HG02623 (cell line): ENCODE measurements at regions not wholly inside any gene's neighbourhood (a gene's known extent, or its start where the extent isn't known, plus 50 kb on each side); places are given as distances from the start of the nearest gene placed in this dataset.
"Not testable (repeated sequence)": the region's sequence is repeated elsewhere in the genome, so short reads cannot be mapped to it uniquely, and the experiment has no call there.

Experiments
- ATAC-seq: cut with Tn5 transposase; IDR thresholded peaks from one replicate; pipeline ENCODE4 v1.9.1; 2021; ENCODE audit warnings: moderate library complexity; ENCODE audit not compliant: unreplicated experiment

DNA sequence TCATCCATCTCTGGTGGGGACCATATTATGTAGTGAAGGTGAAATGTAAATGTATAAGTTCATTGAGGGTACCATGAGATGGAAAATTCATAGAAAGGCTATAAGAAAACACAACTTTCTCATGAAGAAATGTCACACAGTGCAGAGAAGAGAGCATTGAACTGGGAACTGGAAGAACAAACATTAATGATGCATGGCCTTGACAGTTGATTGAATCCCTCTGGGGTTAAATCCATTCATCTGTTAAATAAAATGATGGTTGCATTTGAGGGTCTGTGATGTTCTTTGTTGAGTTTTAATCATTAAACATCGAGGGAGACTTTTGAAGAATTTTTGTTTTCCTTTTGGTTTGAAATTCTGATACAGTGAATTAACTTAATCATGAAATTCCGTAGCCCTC, 1401.4 kb downstream of the FAM181B start:
- no peak for ATAC-seq

DNA sequence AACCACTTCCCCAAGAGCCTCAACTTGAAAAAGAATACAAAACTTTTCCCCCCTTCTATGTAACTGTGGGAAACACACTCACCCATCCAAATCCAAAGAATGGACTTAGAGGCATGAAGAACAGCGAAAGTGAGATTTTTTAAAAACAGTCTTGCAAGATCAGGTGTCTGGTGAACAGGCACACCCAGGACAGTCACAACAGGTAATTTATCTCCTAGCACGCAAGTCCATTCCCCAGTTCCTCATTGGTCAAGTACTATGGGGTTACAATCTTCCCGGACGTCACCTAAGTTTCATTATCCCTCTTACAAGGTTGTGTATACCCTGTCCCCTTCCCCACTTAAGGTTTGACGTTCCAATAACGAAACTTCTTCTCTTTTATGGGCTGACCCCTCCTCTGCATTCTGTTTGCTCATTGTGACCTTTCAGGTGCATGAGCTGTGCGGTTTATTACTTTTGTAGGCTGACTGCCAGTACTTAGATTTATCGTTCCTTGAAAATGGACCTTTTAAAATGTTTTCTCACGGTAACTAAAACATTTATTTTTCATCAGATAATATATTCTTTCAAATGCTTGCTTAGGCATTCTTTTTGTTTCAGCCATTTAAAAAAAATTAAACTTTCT, 1401.9 kb downstream of the FAM181B start:
- ATAC-seq: no peak

DNA sequence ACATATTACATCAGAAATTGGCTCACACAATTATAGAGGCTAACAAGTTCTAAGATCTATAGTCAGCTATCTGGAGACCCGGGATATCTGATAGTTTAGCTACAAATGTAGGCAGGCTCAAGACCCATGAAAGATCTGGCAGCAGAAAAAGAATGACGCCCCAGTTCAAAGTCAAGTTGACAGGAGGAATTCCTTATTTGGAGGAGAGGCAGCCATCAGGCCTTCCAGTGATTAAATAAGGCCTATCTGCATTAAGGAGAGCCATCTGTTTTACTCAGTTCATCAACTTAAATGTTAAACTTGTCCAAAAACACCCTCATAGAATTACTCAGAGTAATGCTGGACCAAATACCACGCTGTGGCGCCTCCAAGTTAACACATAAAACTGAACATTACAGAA, 1402.6 kb downstream of the FAM181B start:
- no peak for ATAC-seq

DNA sequence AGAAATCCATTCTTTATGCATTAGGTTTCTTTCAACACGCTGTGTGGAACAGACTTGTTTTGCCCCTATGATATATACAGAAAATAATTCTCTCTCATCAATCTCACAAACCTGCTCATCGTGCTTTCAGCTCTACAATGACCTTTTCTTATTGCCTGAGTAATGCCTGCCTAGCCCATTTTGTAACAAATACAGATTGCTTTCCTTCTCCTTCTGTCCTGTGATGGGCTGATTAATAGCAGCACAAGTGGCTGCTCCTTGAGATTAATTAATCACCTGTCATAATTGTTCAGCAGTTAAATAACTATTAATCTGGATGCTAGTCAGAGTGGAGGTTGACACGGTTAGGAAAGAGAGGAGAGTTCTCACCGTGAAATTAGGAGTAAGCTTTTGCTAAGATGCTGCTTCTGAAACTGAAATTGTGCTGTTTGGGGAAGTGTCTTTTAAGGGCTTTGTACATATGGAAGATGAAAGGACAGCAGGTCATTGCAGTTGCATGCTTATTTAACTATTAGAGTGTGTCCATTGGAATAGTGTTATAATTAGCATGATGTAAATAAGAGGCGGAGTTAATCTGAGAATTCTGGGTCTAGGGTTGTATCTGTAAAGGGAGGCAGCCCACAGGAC, 1430.5 kb downstream of the FAM181B start:
- no peak for ATAC-seq

DNA sequence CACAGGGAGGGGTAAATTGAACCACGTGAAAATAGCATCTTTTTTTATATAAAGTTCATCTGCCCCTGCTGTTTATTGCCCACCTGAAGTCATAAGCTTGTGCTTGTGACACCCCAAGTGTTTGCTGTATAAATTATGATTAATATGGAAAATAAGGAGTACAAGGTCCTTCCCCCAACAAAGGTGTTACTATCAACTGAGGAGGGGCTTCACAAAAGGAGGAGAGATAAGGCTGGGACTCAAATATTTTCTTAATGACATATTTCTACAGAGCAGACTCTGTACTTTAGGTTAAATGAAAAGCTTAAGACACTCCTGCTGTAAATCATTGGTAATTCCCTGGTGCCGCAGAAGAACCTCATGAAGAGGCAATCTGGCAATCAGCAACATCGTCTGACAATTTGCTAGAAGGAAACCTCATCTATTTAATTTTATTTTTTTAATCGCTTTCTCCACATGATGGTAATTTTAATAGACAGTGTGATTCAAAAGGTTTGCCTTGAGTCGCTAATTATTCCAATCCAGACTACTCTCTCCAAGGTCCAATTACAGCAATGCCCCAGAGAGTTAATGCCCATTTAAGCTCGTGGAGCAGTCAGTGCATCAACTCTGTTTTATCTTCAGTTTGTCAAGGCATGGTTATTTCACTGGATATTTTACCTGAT, 1432.4 kb downstream of the FAM181B start:
- ATAC-seq: no peak

DNA sequence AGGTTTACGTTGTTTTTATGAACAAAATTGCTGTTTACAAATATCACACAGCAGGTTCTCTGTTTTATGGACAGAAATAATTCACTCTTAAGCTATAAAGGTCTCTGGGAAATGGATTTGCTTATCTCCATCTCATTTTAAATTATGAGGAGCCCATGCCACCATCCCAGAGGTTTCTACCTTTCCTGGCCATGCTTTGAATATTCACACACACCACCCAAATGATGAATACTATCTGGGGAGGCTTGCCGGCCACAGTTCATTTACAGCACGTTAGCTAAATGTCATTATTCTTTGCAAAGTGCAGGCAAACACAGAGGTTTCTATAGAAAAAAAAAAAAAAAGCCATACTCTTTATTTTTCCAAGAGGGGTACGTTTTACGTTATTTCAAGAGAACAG, 1446.7 kb downstream of the FAM181B start:
- ATAC-seq: no peak

DNA sequence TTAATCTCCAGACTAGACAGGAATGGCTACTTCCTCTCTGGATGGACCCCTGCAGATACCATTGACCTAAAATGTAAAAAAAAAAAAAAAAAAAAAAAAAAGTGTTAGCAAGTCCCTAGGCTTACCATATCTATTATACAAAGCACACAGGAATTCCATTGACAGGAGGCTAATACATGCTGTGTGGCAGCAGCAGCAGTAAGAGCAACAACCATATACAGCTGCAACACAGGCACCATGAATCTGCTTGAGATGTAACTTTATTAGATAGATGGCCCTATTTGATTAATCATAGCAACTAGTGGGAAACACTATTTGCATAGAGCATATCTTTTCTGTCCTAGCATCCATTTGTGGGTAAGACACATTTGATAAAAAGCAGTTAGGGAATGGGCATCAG, 1447.1 kb downstream of the FAM181B start:
- ATAC-seq: no peak

DNA sequence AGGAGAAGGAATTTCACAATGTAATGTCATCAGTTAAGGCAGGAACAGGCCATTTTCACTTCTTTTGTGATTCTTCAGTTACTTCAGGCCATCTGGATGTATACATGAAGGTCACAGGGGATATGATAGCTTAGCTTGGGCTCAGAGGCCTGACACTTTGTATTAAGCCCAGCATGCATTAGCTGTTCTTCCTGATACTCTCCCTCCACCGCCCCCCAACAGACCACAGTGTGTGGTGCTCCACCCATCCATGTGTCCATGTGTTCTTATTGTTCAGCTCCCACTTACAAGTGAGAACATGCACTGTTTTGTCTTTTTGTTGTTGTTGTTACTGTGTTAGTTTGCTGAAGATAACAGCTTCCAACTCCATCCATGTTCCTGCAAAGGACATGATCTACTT, 1453.4 kb downstream of the FAM181B start:
- ATAC-seq: not testable (repeated sequence)

DNA sequence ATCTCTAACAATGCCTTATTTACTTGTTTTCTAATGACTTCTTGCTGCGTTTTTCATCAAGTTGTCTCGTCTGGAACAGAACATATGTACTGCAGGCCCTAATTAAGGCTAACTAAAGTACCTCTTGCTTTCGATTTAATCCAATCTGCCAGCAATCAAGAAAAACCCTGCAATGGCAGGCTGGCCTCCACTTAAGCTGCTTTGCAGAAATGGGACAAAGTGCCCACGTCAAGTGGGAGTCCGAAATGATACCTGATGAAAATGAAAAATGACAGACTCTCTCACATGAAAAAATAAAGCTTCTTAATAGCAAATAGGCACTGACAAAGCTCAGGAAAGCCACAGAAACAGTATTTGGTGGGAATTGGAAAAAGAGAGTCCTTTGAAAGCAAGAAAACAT, 1454.7 kb downstream of the FAM181B start:
- no peak for ATAC-seq

DNA sequence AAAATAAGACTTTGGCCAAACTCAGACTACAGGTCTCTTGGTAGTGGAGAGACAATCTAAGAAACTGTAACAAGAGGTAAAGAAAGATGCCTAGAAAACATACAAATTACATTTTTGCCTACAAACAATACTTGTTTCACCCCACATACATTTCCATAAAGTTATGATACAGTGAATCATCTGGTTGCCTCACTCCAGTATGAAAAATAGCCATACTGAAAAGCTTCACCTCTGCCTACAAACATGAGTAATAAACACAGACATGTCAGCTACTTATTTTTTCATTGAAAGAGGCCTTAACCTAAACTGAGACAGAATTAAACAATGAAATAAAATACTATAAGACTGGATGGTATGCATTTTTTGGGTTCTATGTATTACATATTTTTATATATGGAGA, 1463.0 kb downstream of the FAM181B start:
- no peak for ATAC-seq

DNA sequence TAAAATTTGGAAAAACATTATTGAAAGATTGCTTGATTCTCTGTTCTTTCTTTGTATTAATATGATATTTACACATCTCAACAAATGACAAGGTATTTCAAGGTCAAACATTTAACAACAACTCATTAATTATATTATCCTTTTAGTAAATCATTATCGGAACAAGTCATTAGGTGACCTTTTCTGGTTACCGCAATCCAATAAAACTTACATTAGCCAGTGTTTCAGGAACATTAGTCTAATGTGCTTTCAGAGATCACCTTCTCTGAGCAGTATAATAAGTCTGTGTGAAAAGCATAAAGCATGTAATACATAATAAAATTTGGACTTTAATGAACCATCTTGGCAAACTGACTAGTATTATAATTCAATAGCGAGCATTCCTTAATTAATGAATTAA, 1466.4 kb downstream of the FAM181B start:
- no peak for ATAC-seq

DNA sequence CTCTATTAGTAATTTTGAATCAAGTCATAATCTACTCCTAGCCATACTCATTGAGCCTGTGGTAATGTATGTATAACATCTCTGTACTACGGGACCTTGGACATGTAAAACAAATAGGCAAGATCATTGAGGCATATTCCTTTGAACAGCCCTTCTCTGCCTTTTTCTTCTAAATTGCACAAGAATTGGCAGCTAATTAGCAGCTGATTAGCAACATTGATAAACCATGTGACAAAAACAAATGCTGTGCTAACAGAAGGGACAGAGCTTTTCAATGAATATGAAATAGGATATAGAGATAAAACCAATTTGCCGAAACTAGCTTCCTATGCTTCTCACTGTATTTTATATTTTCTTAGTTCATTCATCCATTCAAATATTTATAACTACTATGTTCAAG, 1474.2 kb downstream of the FAM181B start:
- no peak for ATAC-seq

DNA sequence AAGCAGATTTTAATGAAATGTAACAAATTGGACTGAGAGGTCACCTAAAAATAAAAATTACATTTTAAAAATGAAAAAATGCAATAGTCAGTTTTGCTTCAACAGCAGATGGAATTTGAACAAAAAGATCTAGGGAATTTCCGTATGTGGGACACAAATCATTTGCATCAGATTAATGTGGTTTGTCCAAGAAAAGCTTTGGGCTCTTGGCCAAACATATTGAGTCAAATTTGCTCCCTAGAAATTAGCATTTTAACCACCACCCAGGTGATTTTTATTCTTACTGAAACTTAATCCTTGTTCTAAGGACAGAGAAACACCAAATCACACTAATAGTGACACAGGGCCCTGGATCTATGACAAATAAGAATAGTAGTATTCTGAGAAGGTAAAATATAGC, 1477.8 kb downstream of the FAM181B start:
- ATAC-seq: no peak

DNA sequence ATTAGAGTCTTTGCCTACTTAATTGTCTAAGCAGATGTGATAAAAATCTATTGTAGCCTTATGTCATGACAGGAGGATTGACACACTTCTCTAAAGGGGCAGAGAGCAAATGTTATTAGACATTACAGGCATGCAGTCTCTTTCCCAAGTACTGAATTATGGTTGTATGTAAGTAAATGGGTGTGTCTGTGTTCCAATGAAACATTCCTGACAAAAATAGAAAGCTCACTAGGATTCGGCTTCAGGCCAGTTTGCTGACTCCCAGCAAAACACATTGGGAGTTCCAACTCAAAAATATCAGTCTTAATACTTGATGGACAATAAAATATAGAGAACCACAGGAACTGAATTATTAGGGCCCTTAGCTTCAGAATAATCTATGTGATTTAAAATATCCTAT, 1480.4 kb downstream of the FAM181B start:
- ATAC-seq: no peak

DNA sequence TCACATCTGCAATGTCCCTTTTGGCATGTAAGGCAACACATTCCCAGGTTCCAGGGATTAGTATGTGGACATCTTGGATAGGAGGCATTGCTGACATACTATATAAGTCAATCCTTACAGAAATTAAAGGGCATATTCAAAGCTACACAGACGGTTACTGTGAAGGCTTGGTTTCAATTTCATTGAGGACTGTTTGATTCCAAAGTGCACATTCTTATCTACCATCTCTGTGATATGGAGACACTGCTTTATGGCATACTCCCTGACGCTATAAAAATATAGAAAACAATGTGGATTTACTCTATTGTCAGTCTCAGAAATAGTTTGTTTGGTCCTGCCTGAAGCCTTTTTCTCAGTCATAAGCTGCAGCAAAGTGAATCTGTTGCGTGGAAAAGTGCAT, 1486.7 kb downstream of the FAM181B start:
- ATAC-seq: no peak

DNA sequence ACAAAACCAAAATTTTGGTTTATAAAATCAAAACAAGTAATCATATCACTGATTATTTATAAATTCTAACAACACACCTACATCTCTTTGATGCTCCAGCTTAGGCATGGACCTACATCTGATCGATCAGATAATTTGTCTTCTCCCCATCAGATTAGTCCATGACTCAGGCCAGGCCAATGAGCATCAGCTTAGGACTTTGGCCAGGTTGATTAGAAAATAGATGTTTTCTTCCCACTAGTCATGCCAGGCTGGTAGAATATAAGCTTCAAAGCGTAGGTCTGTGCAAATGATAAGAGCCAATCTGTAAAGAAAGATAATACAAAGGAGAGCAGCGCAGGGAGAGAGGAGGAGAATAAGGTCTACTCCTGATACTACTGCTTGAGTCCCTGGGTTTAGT, 1487.9 kb downstream of the FAM181B start:
- no peak for ATAC-seq

DNA sequence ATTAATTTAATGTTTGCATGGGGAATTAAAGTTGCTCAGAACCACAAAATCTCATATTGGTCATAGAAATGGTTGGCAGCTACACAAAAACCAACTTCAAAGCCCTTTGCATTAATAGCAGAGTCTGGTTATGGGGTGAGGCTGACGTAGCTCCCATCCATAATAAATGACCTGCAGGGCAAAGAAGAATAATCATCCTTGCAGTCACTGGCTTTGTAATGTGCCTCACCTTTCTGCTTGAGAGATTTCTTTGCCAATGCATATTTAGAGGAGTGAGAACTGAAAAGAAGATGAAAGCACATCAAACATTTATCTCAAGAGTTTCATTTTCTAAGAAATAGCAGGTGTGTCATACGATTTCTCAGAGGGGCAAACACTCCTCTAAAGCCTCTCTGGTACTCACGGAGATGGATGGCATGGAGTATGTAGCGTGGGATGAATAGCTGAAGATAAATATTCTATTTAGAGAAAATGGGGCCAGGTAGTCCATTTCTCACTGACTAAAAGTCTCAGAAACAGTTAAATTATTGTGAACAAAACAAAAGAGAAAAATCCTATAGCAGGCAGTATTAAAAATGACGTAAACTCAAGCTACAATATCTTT, 1491.9 kb downstream of the FAM181B start:
- no peak for ATAC-seq

DNA sequence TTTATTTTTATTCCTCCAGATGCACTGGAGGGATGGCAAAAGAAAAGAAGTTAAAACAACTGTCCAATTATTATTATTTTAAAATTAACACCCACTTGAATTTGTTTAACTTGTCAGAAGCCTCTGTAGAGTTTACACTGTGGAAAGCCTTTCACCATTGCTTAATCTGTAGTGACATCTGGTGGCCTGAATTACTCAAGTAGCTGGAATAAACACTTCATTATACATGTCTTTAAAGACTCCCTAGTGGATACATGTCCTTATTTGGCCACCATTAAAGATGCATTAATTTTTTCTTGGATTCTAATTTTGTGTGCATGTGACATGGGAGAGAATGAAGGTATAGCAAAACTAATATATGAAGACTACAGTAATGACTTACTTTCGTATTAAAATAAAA, 1496.5 kb downstream of the FAM181B start:
- no peak for ATAC-seq

DNA sequence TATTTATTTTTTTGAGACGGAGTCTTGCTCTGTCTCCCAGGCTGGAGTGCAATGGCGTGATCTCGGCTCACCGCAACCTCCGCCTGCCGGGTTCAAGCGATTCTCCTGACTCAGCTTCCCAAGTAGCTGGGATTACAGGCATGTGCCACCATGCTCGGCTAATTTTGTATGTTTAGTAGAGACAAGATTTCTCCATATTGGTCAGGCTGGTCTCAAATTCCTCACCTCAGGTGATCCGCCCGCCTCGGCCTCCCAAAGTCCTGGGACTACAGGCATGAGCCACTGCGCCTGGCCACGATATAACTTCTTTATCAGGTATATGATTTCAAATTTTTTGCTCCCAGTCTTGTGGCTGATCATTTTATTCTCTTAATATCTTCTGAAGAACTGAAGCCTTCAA, 1506.3 kb downstream of the FAM181B start:
- ATAC-seq: not testable (repeated sequence)

DNA sequence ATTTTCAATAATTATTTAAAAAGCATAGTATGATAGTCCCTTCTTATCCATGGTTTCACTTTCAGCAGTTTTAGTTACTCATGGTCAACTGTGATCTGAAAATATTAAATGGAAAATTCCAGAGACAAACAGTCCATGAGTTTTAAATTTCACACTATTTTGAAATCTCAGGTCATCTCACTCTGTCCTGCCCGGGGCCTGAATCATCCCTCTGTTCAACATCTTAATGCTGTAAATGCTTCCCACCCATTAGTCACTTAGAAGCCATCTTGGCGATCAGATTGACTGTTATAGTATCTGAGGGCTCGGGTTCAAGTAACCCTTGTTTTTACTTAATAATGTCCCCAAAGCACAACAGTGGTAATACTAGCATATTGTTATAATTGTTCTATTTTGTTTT, 1509.3 kb downstream of the FAM181B start:
- ATAC-seq: no peak

DNA sequence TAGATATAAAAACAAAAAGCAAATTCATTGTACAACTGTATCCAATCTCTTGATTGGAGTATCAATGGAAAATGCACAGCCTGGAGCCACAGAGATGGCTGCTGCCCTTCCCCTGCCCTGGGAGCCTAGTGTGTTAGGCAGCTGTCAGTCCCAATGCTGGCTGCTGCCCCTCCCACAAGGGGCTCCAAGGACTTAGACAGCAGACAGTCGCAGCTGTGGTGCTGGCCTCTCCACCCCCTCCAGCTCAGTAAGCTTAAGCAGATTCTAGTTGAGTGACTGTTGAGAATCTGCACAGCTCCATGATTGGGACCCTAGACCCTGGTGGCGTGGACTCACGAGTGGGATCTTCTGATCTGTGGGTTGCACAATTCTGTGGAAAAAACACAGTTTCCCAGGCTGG, 1511.2 kb downstream of the FAM181B start:
- ATAC-seq: no peak
